Heart right ventricle (tissue), 16 donors: ENCODE measurements at regions not wholly inside any gene's neighbourhood (a gene's known extent, or its start where the extent isn't known, plus 50 kb on each side); places are given as distances from the start of the nearest gene placed in this dataset.

Source experiments
- ATAC-seq, 8 donors: fragments of 200-7000 bp; cut with Tn5 transposase; one replicate each; pipeline ENCODE4 v1.9.1; 2020; ENCODE audit warnings: mild to moderate bottlenecking in 8 of 8, moderate library complexity in 8 of 8, moderate number of reproducible peaks in 1 of 8
- DNase-seq, 2 donors: peaks; one replicate each; pipeline ENCODE4 v3.0.0-alpha.2; 2020
- H3K27ac ChIP-seq, 10 donors: fragments of 200-600 bp; sonication (generic) in 2 of 10; one replicate each; pipeline versions ENCODE4 v1.5.0 to v1.8.0; 2020 to 2022; ENCODE audit warnings: mild to moderate bottlenecking in 3 of 10
- H3K27me3 ChIP-seq, 7 donors: fragments of 200-600 bp; one replicate each; pipeline ENCODE4 v1.8.0; 2021 to 2022; ENCODE audit warnings: mild to moderate bottlenecking in 2 of 7
- H3K36me3 ChIP-seq, 9 donors: fragments of 200-600 bp; sonication (generic) in 1 of 9; one replicate each; pipeline versions ENCODE4 v1.5.0 to v1.8.0; 2020 to 2022; ENCODE audit warnings: mild to moderate bottlenecking in 2 of 9
- H3K4me1 ChIP-seq, 9 donors: fragments of 200-600 bp; sonication (generic) in 1 of 9; one replicate each; pipeline versions ENCODE4 v1.5.0 to v1.8.0; 2020 to 2022; ENCODE audit warnings: mild to moderate bottlenecking in 4 of 9
- H3K4me3 ChIP-seq, 10 donors: fragments of 200-600 bp; sonication (generic) in 2 of 10; one replicate each; pipeline versions ENCODE4 v1.5.0 to v1.8.0; 2020 to 2022; ENCODE audit warnings: mild to moderate bottlenecking in 7 of 10, moderate library complexity in 2 of 10
- H3K9me3 ChIP-seq, 11 donors: fragments of 200-600 bp in 10 of 11; sonication (generic) in 2 of 11; one replicate each; pipeline versions ENCODE4 v1.5.0 to v1.8.0; 2013 to 2022; ENCODE audit warnings: mild to moderate bottlenecking in 2 of 11, control low read depth in 1 of 11, moderate library complexity in 1 of 11
- WGBS, 2 donors: extraction: QIAGEN DNeasy Blood & Tissue Kit; methylation state at CpG; one replicate each; pipeline ENCODE4 v1.1.7; 2013; ENCODE audit warnings: inconsistent platforms in 1 of 2; 5-methylcytosine and 5-hydroxymethylcytosine counted together
- intact Hi-C, 10 donors: fragments of 100-400 bp; cut with DNase I; formaldehyde crosslinking; loops; one replicate each; pipeline versions ENCODE4 v1.11.1 to v1.14.2; 2022
- TF ChIP-seq, protein P1 (sequence below), 9 donors: fragments of 200-600 bp; sonication (generic) in 2 of 9; IDR thresholded peaks; one replicate each; pipeline versions ENCODE4 v1.5.0 to v1.8.0; 2021 to 2022; ENCODE audit warnings: antibody characterized with exemption in 9 of 9, mild to moderate bottlenecking in 5 of 9, moderate library complexity in 1 of 9
- donor health status: Arrhythmogenic right ventricular cardiomyopathy.
- donor health status: ischemic (EF 13 %, LVEDD 7.1; RV severe dilation, severe dysfunction).
- donor health status: healthy with polysubstance abuse.
- donor health status: DM: no; HTN: yes; CAD: no.
- donor health status: DM: no; HTN: no; CAD: no.
- donor health status: ischemic (EF 25% LVEDD 6.9; RV normal size, moderate dysfunction).
- donor health status: ischemic (EF 25% LVEDD 5.7; RV mildly dilated, moderate dysfunction).
- donor health status: healthy.
- donor health status: DM: yes; HTN: yes; CAD: no.
- donor health status: Ischemic cardiomyopathy.
- donor health status: ischemic (EF 35%, LVEDD 5.7; RV mildly dilated, moderate dysfunction).
- donor health status: nonischemic (EF 11% LVEDD 7.7; RV severe dilation, severe dysfunction).
- donor health status: DM: yes; HTN: yes; CAD: no.
- donor health status: PGD.
- donor health status: ischemic (EF 29% LVEDD 5.4; RV normal size, mild dysfunction).
- donor health status: nonischemic (EF 23%, LVEDD 6.1; RV moderate dilation, normal function).

DNA sequence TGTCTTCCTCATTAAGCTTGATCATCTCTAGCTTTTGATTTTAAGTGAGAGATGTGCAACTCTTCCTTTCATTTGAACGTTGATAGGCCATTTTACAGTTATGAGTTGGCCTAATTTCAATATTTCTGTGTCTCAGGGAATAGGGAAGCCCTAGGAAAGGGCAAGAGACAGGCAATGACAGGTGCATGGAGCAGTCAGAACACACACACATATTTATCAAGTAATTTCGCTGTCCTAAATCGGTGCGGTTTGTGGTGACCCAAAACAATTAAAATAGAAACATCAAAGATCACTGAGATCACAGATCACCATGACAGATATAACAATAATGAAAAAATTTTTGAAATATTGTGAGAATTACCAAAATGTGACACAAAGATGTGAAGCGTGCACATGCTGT is 87.7 kb upstream of the LSM6 start:
- Histone ChIP-seq H3K36me3 (no peaks in the 10 kb centered on the region), H3K4me1 (no peaks in the 10 kb centered on the region), H3K9me3 (no peaks in the 10 kb centered on the region), H3K27me3 (no peaks in the 10 kb centered on the region), H3K4me3 (no peak overlapping the region), H3K27ac (no peak overlapping the region)
- DNase-seq (no peak), ATAC-seq (no peak)
- TF ChIP-seq, protein P1, sequence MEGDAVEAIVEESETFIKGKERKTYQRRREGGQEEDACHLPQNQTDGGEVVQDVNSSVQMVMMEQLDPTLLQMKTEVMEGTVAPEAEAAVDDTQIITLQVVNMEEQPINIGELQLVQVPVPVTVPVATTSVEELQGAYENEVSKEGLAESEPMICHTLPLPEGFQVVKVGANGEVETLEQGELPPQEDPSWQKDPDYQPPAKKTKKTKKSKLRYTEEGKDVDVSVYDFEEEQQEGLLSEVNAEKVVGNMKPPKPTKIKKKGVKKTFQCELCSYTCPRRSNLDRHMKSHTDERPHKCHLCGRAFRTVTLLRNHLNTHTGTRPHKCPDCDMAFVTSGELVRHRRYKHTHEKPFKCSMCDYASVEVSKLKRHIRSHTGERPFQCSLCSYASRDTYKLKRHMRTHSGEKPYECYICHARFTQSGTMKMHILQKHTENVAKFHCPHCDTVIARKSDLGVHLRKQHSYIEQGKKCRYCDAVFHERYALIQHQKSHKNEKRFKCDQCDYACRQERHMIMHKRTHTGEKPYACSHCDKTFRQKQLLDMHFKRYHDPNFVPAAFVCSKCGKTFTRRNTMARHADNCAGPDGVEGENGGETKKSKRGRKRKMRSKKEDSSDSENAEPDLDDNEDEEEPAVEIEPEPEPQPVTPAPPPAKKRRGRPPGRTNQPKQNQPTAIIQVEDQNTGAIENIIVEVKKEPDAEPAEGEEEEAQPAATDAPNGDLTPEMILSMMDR (IDR thresholded peaks at IDR 0.05), result no peak
- 87 to 89% methylated on average over 5 of the region's 5 CpGs for WGBS, 2 donors
- intact Hi-C loops, result no loop called here

DNA sequence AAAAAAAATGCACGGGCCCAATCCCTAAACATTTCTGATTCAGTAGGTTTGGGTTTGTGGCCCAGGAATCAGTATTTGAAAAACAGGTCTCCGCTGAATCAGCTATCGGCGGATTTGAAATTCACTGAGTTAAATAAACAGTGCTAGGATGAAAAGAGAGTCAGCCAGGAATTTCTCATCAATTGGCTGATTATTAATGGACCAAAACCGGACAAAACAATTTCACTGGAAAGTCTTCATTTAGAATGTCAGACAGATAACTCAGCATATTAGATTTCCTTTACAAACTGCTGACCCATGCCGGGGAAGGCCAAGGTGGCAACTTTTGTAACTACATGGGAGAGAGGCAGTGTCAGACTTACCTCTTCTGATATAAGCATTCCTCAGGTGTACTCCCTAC is 99.4 kb upstream of the LSM6 start:
- WGBS, 2 donors, result 92% methylated on average over 6 of the region's 6 CpGs
- no peak for DNase-seq
- H3K9me3 ChIP-seq, result no peaks in the 10 kb centered on the region
- no peaks in the 10 kb centered on the region for H3K4me1 ChIP-seq
- intact Hi-C loops, result no loop called here
- no peak for ATAC-seq
- H3K36me3 ChIP-seq, result no peaks in the 10 kb centered on the region
- no peak overlapping the region for H3K4me3 ChIP-seq
- TF ChIP-seq, protein P1 (IDR thresholded peaks at IDR 0.05), result no peak
- no peak overlapping the region for H3K27ac ChIP-seq
- H3K27me3 ChIP-seq, result no peaks in the 10 kb centered on the region

GRCh38 chr4:146073517-146073916 is 102.0 kb upstream of the LSM6 start:
- DNase-seq, result no peak
- H3K27ac ChIP-seq, result no peak overlapping the region
- no peaks in the 10 kb centered on the region for H3K9me3 ChIP-seq
- no peak for ATAC-seq
- intact Hi-C loops, result no loop called here
- H3K4me1 ChIP-seq, result no peaks in the 10 kb centered on the region
- no peak overlapping the region for H3K4me3 ChIP-seq
- H3K36me3 ChIP-seq, result no peaks in the 10 kb centered on the region
- 71 to 81% methylated on average over 3 of the region's 3 CpGs for WGBS, 2 donors
- H3K27me3 ChIP-seq, result no peaks in the 10 kb centered on the region
- TF ChIP-seq, protein P1 (IDR thresholded peaks at IDR 0.05), result no peak

DNA sequence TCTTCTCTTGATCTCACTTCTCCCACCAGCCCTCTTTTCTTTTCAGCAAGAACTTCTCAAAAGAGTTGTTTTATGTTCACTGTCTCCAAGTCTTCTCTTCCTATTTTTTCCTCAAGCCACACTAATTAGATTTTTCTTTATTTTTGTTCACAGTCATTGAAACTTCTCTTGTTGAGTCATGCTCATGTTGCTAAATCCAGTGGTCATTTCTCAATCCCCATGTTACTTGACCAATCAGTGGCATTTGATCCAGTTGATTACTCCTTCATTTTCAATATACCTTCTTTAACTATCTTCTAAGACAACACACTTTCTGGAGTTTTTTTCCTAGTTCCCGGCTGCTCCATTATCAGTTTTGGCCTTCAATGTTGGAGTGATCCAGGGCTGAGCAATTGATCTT is 103.1 kb upstream of the LSM6 start:
- ATAC-seq (no peak), DNase-seq (no peak)
- no peak overlapping the region for H3K27ac ChIP-seq
- TF ChIP-seq, protein P1 (IDR thresholded peaks at IDR 0.05), result no peak
- H3K4me1 ChIP-seq, result no peaks in the 10 kb centered on the region
- no peaks in the 10 kb centered on the region for H3K9me3 ChIP-seq
- H3K27me3 ChIP-seq, result no peaks in the 10 kb centered on the region
- intact Hi-C loops, result no loop called here
- H3K4me3 ChIP-seq, result no peak overlapping the region
- H3K36me3 ChIP-seq, result no peaks in the 10 kb centered on the region
- WGBS, 2 donors, result 86 to 94% methylated on average over 1 of the region's 1 CpG

GRCh38 chr4:146071390-146071789 is 104.1 kb upstream of the LSM6 start:
- Histone ChIP-seq H3K36me3 (no peaks in the 10 kb centered on the region), H3K27me3 (no peaks in the 10 kb centered on the region), H3K4me1 (no peaks in the 10 kb centered on the region), H3K4me3 (no peak overlapping the region), H3K27ac (no peak overlapping the region), H3K9me3 (no peaks in the 10 kb centered on the region)
- TF ChIP-seq, protein P1 (IDR thresholded peaks at IDR 0.05), result no peak
- ATAC-seq, result no peak
- DNase-seq, result no peak
- intact Hi-C loops, result no loop called here
- WGBS, 2 donors, result 75 to 77% methylated on average over 5 of the region's 5 CpGs
